Gastrocnemius medialis (tissue), 4 donors: ENCODE measurements at regions not wholly inside any gene's neighbourhood (a gene's known extent, or its start where the extent isn't known, plus 50 kb on each side); places are given as distances from the start of the nearest gene placed in this dataset.

Experiments used
- ATAC-seq, 2 donors: fragments of 150-250 bp; one replicate each; pipeline ENCODE4 v1.9.1; 2016
- DNase-seq, 2 donors: peaks; one replicate each; pipeline ENCODE4 v3.0.0-alpha.2; 2019
- H3K27ac ChIP-seq, 4 donors: fragments of 200-600 bp; sonication (generic); 1 replicate in 1 of 4; 2 replicates in 3 of 4; pipeline ENCODE4 v1.5.1; 2016 to 2018; ENCODE audit warnings: mild to moderate bottlenecking in 2 of 4, moderate library complexity in 1 of 4
- H3K27me3 ChIP-seq, 3 donors: fragments of 200-600 bp; sonication (generic) in 2 of 3; 1 replicate in 1 of 3; 2 replicates in 2 of 3; pipeline versions ENCODE4 v1.5.1 to v1.6.0; 2016 to 2019; ENCODE audit warnings: mild to moderate bottlenecking in 1 of 3, moderate library complexity in 1 of 3
- H3K36me3 ChIP-seq, 2 donors: fragments of 200-600 bp; sonication (generic) in 1 of 2; one replicate each; pipeline ENCODE4 v1.5.1; 2017 to 2018
- H3K4me1 ChIP-seq, 2 donors: fragments of 200-600 bp; sonication (generic) in 1 of 2; one replicate each; pipeline ENCODE4 v1.5.1; 2016 to 2017; ENCODE audit warnings: mild to moderate bottlenecking in 2 of 2
- H3K4me3 ChIP-seq, 4 donors: fragments of 200-600 bp; sonication (generic) in 3 of 4; 1 replicate in 1 of 4; 2 replicates in 3 of 4; pipeline ENCODE4 v1.5.1; 2016 to 2019; ENCODE audit warnings: mild to moderate bottlenecking in 2 of 4
- H3K9me3 ChIP-seq, 3 donors: fragments of 200-600 bp; sonication (generic) in 2 of 3; 1 replicate in 1 of 3; 2 replicates in 2 of 3; pipeline ENCODE4 v1.5.1; 2016 to 2019
- CTCF ChIP-seq, 5 experiments: fragments of 450-650 bp in 3 of 5; fragments of 200-600 bp in 2 of 5; sonication (generic) in 2 of 5; IDR thresholded peaks in 4 of 5; conservative IDR thresholded peaks in 1 of 5; 1 replicate in 4 of 5; 2 replicates in 1 of 5; pipeline ENCODE4 v1.5.1; 2016 to 2019; ENCODE audit warnings: antibody characterized with exemption in 5 of 5, mild to moderate bottlenecking in 3 of 5, moderate library complexity in 3 of 5
- POLR2A ChIP-seq, 2 donors: fragments of 450-650 bp; IDR thresholded peaks; one replicate each; pipeline ENCODE4 v1.6.1; 2017; ENCODE audit warnings: antibody characterized with exemption in 2 of 2, mild to moderate bottlenecking in 2 of 2, moderate library complexity in 2 of 2
- in situ Hi-C, 4 donors: fragments of 200-750 bp; cut with MboI; loops; one replicate each; pipeline versions ENCODE4 v1.15.0 to v1.8.0; 2017; ENCODE audit warnings: low sequenced_read_pairs in 4 of 4
- intact Hi-C: fragments of 100-400 bp; cut with DNase I; formaldehyde crosslinking; loops from one replicate; pipeline ENCODE4 v1.15.1; 2023; ENCODE audit warnings: low total_unique reads

GRCh38 chr10:128286762-128287500, 160.7 kb upstream of the MKI67 start:
- ATAC-seq, result no peak
- H3K27ac ChIP-seq, result no peak overlapping the region
- H3K9me3 ChIP-seq, result peaks cover 0 to 4% (median 0%) of the 10 kb centered on the region in 3 donors
- in situ Hi-C loops (no loop called here), intact Hi-C loops (no loop called here)
- peaks cover 14 to 31% (median 18%) of the 10 kb centered on the region in 3 donors for H3K27me3 ChIP-seq
- H3K4me1 ChIP-seq, result no peaks in the 10 kb centered on the region
- TF ChIP-seq CTCF (IDR thresholded peaks at IDR 0.05 in 4 of 5, conservative IDR thresholded peaks at IDR 0.05 in 1 of 5) (no peak), POLR2A (IDR thresholded peaks at IDR 0.05) (no peak)
- H3K4me3 ChIP-seq, result no peak overlapping the region
- H3K36me3 ChIP-seq, result no peaks in the 10 kb centered on the region
- no peak for DNase-seq

- no peak for DNase-seq
Measured at GRCh38 chr10:128287921-128288320, 161.7 kb upstream of the MKI67 start.

GRCh38 chr10:128289621-128290020, 163.4 kb upstream of the MKI67 start:
- in situ Hi-C loops, result no loop called here
- no peak overlapping the region for H3K4me3 ChIP-seq
- H3K27me3 ChIP-seq, result peaks cover 14 to 31% (median 18%) of the 10 kb centered on the region in 3 donors
- TF ChIP-seq POLR2A (IDR thresholded peaks at IDR 0.05) (no peak), CTCF (IDR thresholded peaks at IDR 0.05 in 4 of 5, conservative IDR thresholded peaks at IDR 0.05 in 1 of 5) (no peak)
- no peak overlapping the region for H3K27ac ChIP-seq
- ATAC-seq, result no peak
- no peaks in the 10 kb centered on the region for H3K4me1 ChIP-seq
- no peaks in the 10 kb centered on the region for H3K36me3 ChIP-seq
- no peak for DNase-seq
- peaks cover 0 to 4% (median 0%) of the 10 kb centered on the region in 3 donors for H3K9me3 ChIP-seq
- intact Hi-C loops, result no loop called here

More at GRCh38 chr10:128287921-128288320, 161.7 kb upstream of the MKI67 start:
- Histone ChIP-seq H3K27me3 (peaks cover 14 to 31% (median 18%) of the 10 kb centered on the region in 3 donors), H3K4me1 (no peaks in the 10 kb centered on the region), H3K36me3 (no peaks in the 10 kb centered on the region), H3K27ac (no peak overlapping the region), H3K4me3 (no peak overlapping the region), H3K9me3 (peaks cover 0 to 4% (median 0%) of the 10 kb centered on the region in 3 donors)
- TF ChIP-seq POLR2A (IDR thresholded peaks at IDR 0.05), result no peak
- no peak for TF ChIP-seq CTCF (IDR thresholded peaks at IDR 0.05 in 4 of 5, conservative IDR thresholded peaks at IDR 0.05 in 1 of 5)
- intact Hi-C loops, result no loop called here
- ATAC-seq, result no peak
- in situ Hi-C loops, result no loop called here

GRCh38 chr10:128295003-128295402, 168.8 kb upstream of the MKI67 start:
- no peaks in the 10 kb centered on the region for H3K4me1 ChIP-seq
- DNase-seq, result no peak
- intact Hi-C loops, result no loop called here
- no peak overlapping the region for H3K4me3 ChIP-seq
- no peak overlapping the region for H3K27ac ChIP-seq
- peaks cover 0 to 5% (median 4%) of the 10 kb centered on the region in 3 donors for H3K27me3 ChIP-seq
- H3K9me3 ChIP-seq, result peaks cover 0 to 4% (median 0%) of the 10 kb centered on the region in 3 donors
- TF ChIP-seq POLR2A (IDR thresholded peaks at IDR 0.05), result no peak
- TF ChIP-seq CTCF (IDR thresholded peaks at IDR 0.05 in 4 of 5, conservative IDR thresholded peaks at IDR 0.05 in 1 of 5), result no peak
- no peaks in the 10 kb centered on the region for H3K36me3 ChIP-seq
- in situ Hi-C loops, result no loop called here
- no peak for ATAC-seq
